ENCODE measurements at regions not wholly inside any gene's neighbourhood (a gene's known extent, or its start where the extent isn't known, plus 50 kb on each side); places are given as distances from the start of the nearest gene placed in this dataset.

- H3K4me1 Mint-ChIP-seq = peaks cover 18% of the 10 kb centered on the region
- H3K4me3 Mint-ChIP-seq = no peak overlapping the region
- TF ChIP-seq CTCF (IDR thresholded peaks at IDR 0.05; ENCODE audit: unreplicated experiment in 3 of 3) = no peak
- peak overlapping the region in 1 of 3 experiments; percentile 59 for H3K27ac Mint-ChIP-seq
- no peaks in the 10 kb centered on the region for H3K27me3 Mint-ChIP-seq (ENCODE audit: low read depth)
- H3K36me3 Mint-ChIP-seq (ENCODE audit: low read depth) = peaks cover 6% of the 10 kb centered on the region
- H3K9me3 Mint-ChIP-seq = peaks cover 28% of the 10 kb centered on the region
These were observed 1374.8 kb upstream of the MAP3K7 start for GRCh38 chr6:91961671-91962070.

DNA sequence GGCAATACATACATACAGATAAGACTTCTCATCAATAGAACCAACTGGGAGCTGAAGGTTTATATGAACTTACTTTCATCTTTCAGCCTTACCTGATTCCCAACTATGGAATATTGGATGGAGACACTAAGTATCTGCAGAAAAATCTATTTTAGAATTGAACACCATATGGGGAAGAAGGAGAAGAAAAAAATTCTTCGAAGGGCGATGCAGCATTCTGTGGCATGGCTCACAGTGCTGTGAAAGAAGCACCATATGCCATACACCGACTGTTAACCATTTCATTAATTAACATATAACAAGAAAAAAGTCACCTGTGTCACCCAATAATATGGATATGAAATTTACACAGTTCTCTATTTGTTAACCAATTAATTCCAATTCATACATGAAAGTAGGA is 1374.4 kb upstream of the MAP3K7 start:
- Mint-ChIP-seq H3K4me1 (peaks cover 18% of the 10 kb centered on the region), H3K27ac (no peak overlapping the region), H3K4me3 (no peak overlapping the region), H3K9me3 (peaks cover 24% of the 10 kb centered on the region), H3K27me3 (ENCODE audit: low read depth) (no peaks in the 10 kb centered on the region), H3K36me3 (ENCODE audit: low read depth) (peaks cover 6% of the 10 kb centered on the region)
- TF ChIP-seq CTCF (IDR thresholded peaks at IDR 0.05; ENCODE audit: unreplicated experiment in 3 of 3) = no peak

DNA sequence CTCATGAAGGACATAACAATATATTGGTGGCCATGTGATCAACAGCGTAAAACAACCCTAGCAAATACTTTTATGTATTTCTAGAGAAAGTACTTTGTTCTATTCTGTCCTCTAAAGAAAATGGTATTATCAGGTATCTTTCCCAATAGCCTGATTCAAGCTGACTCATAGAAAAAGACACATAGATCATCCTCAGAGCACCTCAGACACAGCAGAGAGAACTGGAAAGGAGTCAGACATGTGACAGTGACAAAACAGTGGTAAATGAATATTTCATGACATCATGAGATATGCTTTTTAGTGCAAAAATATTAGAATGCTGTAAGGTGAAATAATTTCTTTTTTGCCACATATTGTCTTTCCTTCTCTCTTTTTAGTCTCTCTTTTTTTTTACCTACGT is 1355.0 kb upstream of the MAP3K7 start:
- H3K27ac Mint-ChIP-seq = no peak overlapping the region
- no peaks in the 10 kb centered on the region for H3K27me3 Mint-ChIP-seq (ENCODE audit: low read depth)
- no peak for TF ChIP-seq CTCF (IDR thresholded peaks at IDR 0.05; ENCODE audit: unreplicated experiment in 3 of 3)
- no peak overlapping the region for H3K4me3 Mint-ChIP-seq
- H3K9me3 Mint-ChIP-seq = peaks cover 9% of the 10 kb centered on the region
- H3K36me3 Mint-ChIP-seq (ENCODE audit: low read depth) = no peaks in the 10 kb centered on the region
- no peaks in the 10 kb centered on the region for H3K4me1 Mint-ChIP-seq

GRCh38 chr6:91940801-91941200 is 1353.9 kb upstream of the MAP3K7 start:
- Mint-ChIP-seq H3K27me3 (ENCODE audit: low read depth) (no peaks in the 10 kb centered on the region), H3K4me1 (no peaks in the 10 kb centered on the region), H3K36me3 (ENCODE audit: low read depth) (no peaks in the 10 kb centered on the region), H3K9me3 (peaks cover 5% of the 10 kb centered on the region), H3K27ac (no peak overlapping the region), H3K4me3 (no peak overlapping the region)
- TF ChIP-seq CTCF (IDR thresholded peaks at IDR 0.05; ENCODE audit: unreplicated experiment in 3 of 3) = no peak

DNA sequence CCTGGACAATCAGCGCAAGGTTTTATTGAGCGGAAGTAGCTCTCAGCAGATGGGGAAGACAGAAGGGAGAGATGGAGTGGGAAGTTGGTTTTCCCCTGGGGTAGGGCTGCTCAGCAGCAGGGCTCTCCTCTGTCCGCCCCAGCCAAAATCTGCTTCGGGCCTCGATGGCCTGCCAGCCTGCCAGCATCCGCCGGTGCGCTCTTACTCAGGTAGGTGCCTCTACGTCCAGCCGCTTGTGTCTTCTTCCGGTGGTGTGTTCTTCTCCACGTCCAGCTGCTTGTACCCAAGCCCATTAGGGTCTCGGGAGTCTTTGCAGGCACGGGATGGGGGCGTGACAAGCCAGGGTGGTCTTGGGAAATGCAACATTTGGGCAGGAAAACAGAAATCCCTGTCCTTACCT is 1340.0 kb upstream of the MAP3K7 start:
- TF ChIP-seq CTCF (IDR thresholded peaks at IDR 0.05; ENCODE audit: unreplicated experiment in 3 of 3) = no peak
- H3K27me3 Mint-ChIP-seq (ENCODE audit: low read depth) = no peaks in the 10 kb centered on the region
- H3K4me1 Mint-ChIP-seq = no peaks in the 10 kb centered on the region
- H3K4me3 Mint-ChIP-seq = no peak overlapping the region
- H3K27ac Mint-ChIP-seq = no peak overlapping the region
- H3K36me3 Mint-ChIP-seq (ENCODE audit: low read depth) = no peaks in the 10 kb centered on the region
- H3K9me3 Mint-ChIP-seq = peaks cover 17% of the 10 kb centered on the region

DNA sequence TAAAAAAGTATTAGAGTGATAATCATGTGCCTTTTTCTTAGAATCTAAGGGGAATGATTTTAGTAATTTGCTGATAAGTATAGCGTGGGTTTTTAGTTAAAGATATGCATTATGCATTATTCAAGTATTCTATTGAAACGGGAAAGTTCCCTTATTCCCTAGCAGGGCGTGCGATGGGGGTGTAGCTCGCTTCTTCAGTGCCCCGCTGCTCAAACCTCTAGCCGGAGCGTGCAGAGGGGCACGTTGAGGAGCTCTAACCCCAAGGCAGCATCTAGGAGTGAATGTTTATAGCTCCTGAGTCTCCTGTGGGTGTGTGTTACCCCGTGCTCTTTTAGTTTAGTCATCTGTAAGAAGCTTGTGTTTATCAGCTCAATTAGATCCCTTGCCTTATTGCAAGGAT is 1339.5 kb upstream of the MAP3K7 start:
- no peak overlapping the region for H3K27ac Mint-ChIP-seq
- TF ChIP-seq CTCF (IDR thresholded peaks at IDR 0.05; ENCODE audit: unreplicated experiment in 3 of 3) = no peak
- H3K9me3 Mint-ChIP-seq = peaks cover 17% of the 10 kb centered on the region
- no peak overlapping the region for H3K4me3 Mint-ChIP-seq
- H3K4me1 Mint-ChIP-seq = no peaks in the 10 kb centered on the region
- H3K27me3 Mint-ChIP-seq (ENCODE audit: low read depth) = no peaks in the 10 kb centered on the region
- H3K36me3 Mint-ChIP-seq (ENCODE audit: low read depth) = no peaks in the 10 kb centered on the region

Measured in nephron (organoid).